CD14-positive monocyte (primary cell): ENCODE measurements at regions not wholly inside any gene's neighbourhood (a gene's known extent, or its start where the extent isn't known, plus 50 kb on each side); places are given as distances from the start of the nearest gene placed in this dataset.

Source experiments
- DNase-seq, 3 donors: peaks; one replicate each; pipeline ENCODE4 v3.0.0-alpha.2; 2011 to 2022
- H2AFZ ChIP-seq: 2 replicates; pipeline ENCODE4 v1.6.0; 2012; ENCODE audit warnings: mild to moderate bottlenecking, low read depth, low read length, inconsistent platforms; ENCODE audit not compliant: insufficient read depth, poor library complexity, severe bottlenecking
- H3K27ac ChIP-seq, 2 donors: 1 replicate in 1 of 2; 2 replicates in 1 of 2; pipeline ENCODE4 v1.5.1; 2012 to 2013; ENCODE audit warnings: low read length in 2 of 2, control low read depth in 1 of 2, inconsistent platforms in 1 of 2, low read depth in 1 of 2, mild to moderate bottlenecking in 1 of 2
- H3K27me3 ChIP-seq, 2 donors: one replicate each; pipeline versions ENCODE4 v1.6.0 to v1.6.1; 2011 to 2013; ENCODE audit warnings: low read length in 2 of 2; ENCODE audit not compliant: control insufficient read depth in 2 of 2, insufficient read depth in 2 of 2
- H3K36me3 ChIP-seq, 2 donors: replicated peaks in 1 of 2; 1 replicate in 1 of 2; 2 replicates in 1 of 2; pipeline versions ENCODE4 v1.5.1 to v1.6.1; 2012 to 2013; ENCODE audit warnings: low read length in 2 of 2, control low read depth in 1 of 2, inconsistent platforms in 1 of 2, mild to moderate bottlenecking in 1 of 2; ENCODE audit not compliant: insufficient read depth in 2 of 2, control insufficient read depth in 1 of 2
- H3K4me1 ChIP-seq, 2 donors: 1 replicate in 1 of 2; 2 replicates in 1 of 2; pipeline versions ENCODE4 v1.5.1 to v1.6.1; 2012 to 2013; ENCODE audit warnings: low read length in 2 of 2, control low read depth in 1 of 2, inconsistent platforms in 1 of 2, mild to moderate bottlenecking in 1 of 2, moderate library complexity in 1 of 2; ENCODE audit not compliant: insufficient read depth in 2 of 2, control insufficient read depth in 1 of 2
- H3K4me2 ChIP-seq: replicated peaks from 2 replicates; pipeline ENCODE3; 2012; ENCODE audit warnings: low read length, moderate library complexity, mild to moderate bottlenecking; ENCODE audit not compliant: poor library complexity, severe bottlenecking; ENCODE audit errors: extremely low read depth
- H3K4me3 ChIP-seq, 3 experiments: fragments of 200-600 bp in 1 of 3; sonication (generic) in 1 of 3; replicated peaks in 1 of 3; 1 replicate in 2 of 3; 2 replicates in 1 of 3; pipeline ENCODE4 v1.5.1; 2011 to 2013; ENCODE audit warnings: low read length in 3 of 3, mild to moderate bottlenecking in 3 of 3, control low read depth in 2 of 3, low read depth in 2 of 3, inconsistent platforms in 1 of 3, moderate library complexity in 1 of 3
- H3K79me2 ChIP-seq: 2 replicates; pipeline ENCODE4 v1.6.0; 2012; ENCODE audit warnings: mild to moderate bottlenecking, control low read depth, inconsistent platforms, low read length, moderate library complexity; ENCODE audit not compliant: insufficient read depth
- H3K9ac ChIP-seq: 2 replicates; pipeline ENCODE4 v1.6.0; 2017; ENCODE audit warnings: low read length, mild to moderate bottlenecking; ENCODE audit not compliant: insufficient read depth, poor library complexity, severe bottlenecking
- H3K9me3 ChIP-seq, 2 donors: replicated peaks in 1 of 2; 1 replicate in 1 of 2; 2 replicates in 1 of 2; pipeline versions ENCODE4 v1.5.1 to v1.6.1; 2012 to 2013; ENCODE audit warnings: low read length in 2 of 2, control low read depth in 1 of 2; ENCODE audit not compliant: control insufficient read depth in 1 of 2, insufficient read depth in 1 of 2
- H4K20me1 ChIP-seq: 2 replicates; pipeline ENCODE4 v1.6.0; 2012; ENCODE audit warnings: mild to moderate bottlenecking, low read length, control low read depth, moderate library complexity; ENCODE audit not compliant: insufficient read depth
- H3K27ac Mint-ChIP-seq, 7 donors: one replicate each; pipeline ENCODE4 v1.8.0; 2020; ENCODE audit warnings: mild to moderate bottlenecking in 7 of 7, mixed read lengths in 7 of 7, moderate library complexity in 6 of 7, inconsistent platforms in 2 of 7
- H3K27me3 Mint-ChIP-seq, 3 donors: one replicate each; pipeline ENCODE4 v1.8.0; 2021 to 2022; ENCODE audit warnings: low read depth in 3 of 3, mild to moderate bottlenecking in 3 of 3, mixed read lengths in 3 of 3, moderate library complexity in 3 of 3, inconsistent platforms in 1 of 3
- H3K36me3 Mint-ChIP-seq, 2 donors: one replicate each; pipeline ENCODE4 v1.8.0; 2020; ENCODE audit warnings: mixed read lengths in 2 of 2, inconsistent platforms in 1 of 2, mild to moderate bottlenecking in 1 of 2
- H3K4me1 Mint-ChIP-seq: one replicate; pipeline ENCODE4 v1.8.0; 2020; ENCODE audit warnings: mild to moderate bottlenecking, mixed read lengths
- H3K4me3 Mint-ChIP-seq, 2 donors: one replicate each; pipeline ENCODE4 v1.8.0; 2020; ENCODE audit warnings: mild to moderate bottlenecking in 2 of 2, mixed read lengths in 2 of 2, moderate library complexity in 1 of 2
- H3K9me3 Mint-ChIP-seq, 7 donors: one replicate each; pipeline ENCODE4 v1.8.0; 2020 to 2022; ENCODE audit warnings: mixed read lengths in 7 of 7, mild to moderate bottlenecking in 6 of 7, moderate library complexity in 6 of 7, inconsistent platforms in 2 of 7
- CTCF ChIP-seq: fragments of 200-600 bp; IDR thresholded peaks from one replicate; pipeline ENCODE4 v1.8.0; 2022; ENCODE audit warnings: antibody characterized with exemption, mild to moderate bottlenecking
- WGBS: methylation state at CpG from one replicate; pipeline ENCODE4 v1.1.5; 2013; ENCODE audit warnings: missing lambda C conversion rate; ENCODE audit not compliant: insufficient coverage; 5-methylcytosine and 5-hydroxymethylcytosine counted together
- intact Hi-C, 2 donors: fragments of 100-400 bp; cut with micrococcal nuclease; formaldehyde crosslinking; loops; one replicate each; pipeline versions ENCODE4 v1.15.0 to v1.15.1; 2023

- H3K4me2 ChIP-seq = no peak overlapping the region
- no peak for TF ChIP-seq CTCF
- Mint-ChIP-seq H3K36me3 (no peaks in the 10 kb centered on the region), H3K4me3 (no peak overlapping the region), H3K27me3 (peaks cover 0 to 2% (median 2%) of the 10 kb centered on the region in 3 donors), H3K4me1 (no peaks in the 10 kb centered on the region), H3K27ac (no peak overlapping the region), H3K9me3 (peaks cover 0 to 14% (median 2%) of the 10 kb centered on the region in 7 donors)
- no peaks in the 10 kb centered on the region for H3K79me2 ChIP-seq
- no peak for DNase-seq
- H4K20me1 ChIP-seq = no peaks in the 10 kb centered on the region
- 82% methylated on average over 2 of the region's 5 CpGs for WGBS
- no peaks in the 10 kb centered on the region for H3K9me3 ChIP-seq
- intact Hi-C loops = no loop called here
- no peak overlapping the region for H2AFZ ChIP-seq
- no peaks in the 10 kb centered on the region for H3K36me3 ChIP-seq
- H3K4me1 ChIP-seq = no peaks in the 10 kb centered on the region
- H3K9ac ChIP-seq = no peak overlapping the region
- no peaks in the 10 kb centered on the region for H3K27me3 ChIP-seq
- H3K27ac ChIP-seq = no peak overlapping the region
- no peak overlapping the region for H3K4me3 ChIP-seq
Measured at GRCh38 chr11:133697161-133697560, 148.2 kb downstream of the SPATA19 start.

GRCh38 chr11:133695387-133695786 lies 149.9 kb downstream of the SPATA19 start:
- intact Hi-C loops = no loop called here
- no peak for TF ChIP-seq CTCF
- Histone ChIP-seq H3K4me2 (no peak overlapping the region), H4K20me1 (no peaks in the 10 kb centered on the region), H3K9me3 (no peaks in the 10 kb centered on the region), H3K4me3 (no peak overlapping the region), H3K4me1 (no peaks in the 10 kb centered on the region), H3K27ac (no peak overlapping the region), H2AFZ (no peak overlapping the region), H3K79me2 (no peaks in the 10 kb centered on the region), H3K36me3 (no peaks in the 10 kb centered on the region), H3K9ac (no peak overlapping the region), H3K27me3 (no peaks in the 10 kb centered on the region)
- Mint-ChIP-seq H3K4me1 (no peaks in the 10 kb centered on the region), H3K27ac (no peak overlapping the region), H3K36me3 (no peaks in the 10 kb centered on the region), H3K4me3 (no peak overlapping the region), H3K9me3 (peaks cover 0 to 9% (median 2%) of the 10 kb centered on the region in 7 donors), H3K27me3 (peaks cover 0 to 2% (median 2%) of the 10 kb centered on the region in 3 donors)
- 63% methylated on average over 2 of the region's 2 CpGs for WGBS
- DNase-seq = no peak
